HEK293 (cell line): ENCODE measurements at regions not wholly inside any gene's neighbourhood (a gene's known extent, or its start where the extent isn't known, plus 50 kb on each side); places are given as distances from the start of the nearest gene placed in this dataset.

Source experiments
- CTCF ChIA-PET: fragments of 350-600 bp; formaldehyde crosslinking; extraction: SDS; loops from one replicate; lab custom pipeline; 2021; ENCODE audit warnings: antibody characterized with exemption; lab: Yijun Ruan, JAX
- POLR2A ChIA-PET: fragments of 300-600 bp; formaldehyde crosslinking; extraction: SDS; loops from one replicate; lab custom pipeline; 2020; ENCODE audit warnings: antibody characterized with exemption, inconsistent platforms; lab: Yijun Ruan, JAX
- H3K27ac ChIP-seq: fragments of 200-500 bp; sonication (Bioruptor generic); 2 replicates; pipeline ENCODE4 v1.5.1; 2014; ENCODE audit warnings: low read depth, low read length, control low read depth, inconsistent platforms; ENCODE audit errors: extremely low read depth
- H3K36me3 ChIP-seq, 2 experiments: fragments of 200-500 bp in 1 of 2; sonication (Bioruptor generic) in 1 of 2; 1 replicate in 1 of 2; 2 replicates in 1 of 2; pipeline ENCODE4 v1.5.1; 2014 to 2017; ENCODE audit warnings: inconsistent platforms in 2 of 2, low read length in 2 of 2; ENCODE audit not compliant: control insufficient read depth in 2 of 2, insufficient read depth in 1 of 2
- H3K4me1 ChIP-seq: fragments of 200-500 bp; sonication (Bioruptor generic); 2 replicates; pipeline ENCODE4 v1.5.1; 2014; ENCODE audit warnings: mild to moderate bottlenecking, low read length, inconsistent platforms; ENCODE audit not compliant: control insufficient read depth, insufficient read depth
- H3K4me3 ChIP-seq: 2 replicates; pipeline ENCODE4 v1.5.1; 2011; ENCODE audit warnings: low read depth, mild to moderate bottlenecking, control low read depth, low read length, moderate library complexity
- H3K9me3 ChIP-seq: fragments of 200-500 bp; sonication (Bioruptor generic); 2 replicates; pipeline ENCODE4 v1.5.1; 2014; ENCODE audit warnings: low read depth, low read length, inconsistent platforms; ENCODE audit not compliant: control insufficient read depth, insufficient read depth
- KLF8 ChIP-seq: fragments of 450-650 bp; formaldehyde crosslinking; IDR thresholded peaks from 2 replicates; pipeline ENCODE4 v1.5.1; 2016; ENCODE audit warnings: missing biosample characterization, missing genetic modification characterization
- MZF1 ChIP-seq: fragments of 450-650 bp; formaldehyde crosslinking; IDR thresholded peaks from 2 replicates; pipeline ENCODE4 v1.5.1; 2017; ENCODE audit warnings: missing biosample characterization, missing genetic modification characterization, borderline replicate concordance
- ZIC2 ChIP-seq: fragments of 450-650 bp; formaldehyde crosslinking; IDR thresholded peaks from 2 replicates; pipeline ENCODE4 v1.5.1; 2016; ENCODE audit warnings: missing biosample characterization, missing genetic modification characterization
- ZNF140 ChIP-seq: fragments of 450-650 bp; formaldehyde crosslinking; IDR thresholded peaks from 2 replicates; pipeline ENCODE4 v1.5.1; 2016; ENCODE audit warnings: missing biosample characterization, missing genetic modification characterization
- ZNF16 ChIP-seq: fragments of 450-650 bp; formaldehyde crosslinking; IDR thresholded peaks from 2 replicates; pipeline ENCODE4 v1.5.1; 2016; ENCODE audit warnings: low read depth, missing biosample characterization, missing genetic modification characterization
- ZNF239 ChIP-seq: fragments of 450-650 bp; formaldehyde crosslinking; IDR thresholded peaks from 2 replicates; pipeline ENCODE4 v1.5.1; 2016; ENCODE audit warnings: missing biosample characterization, missing genetic modification characterization
- ZNF24 ChIP-seq: fragments of 450-650 bp; formaldehyde crosslinking; IDR thresholded peaks from 2 replicates; pipeline ENCODE4 v1.5.1; 2016; ENCODE audit warnings: missing biosample characterization, missing genetic modification characterization
- ZNF266 ChIP-seq: fragments of 450-650 bp; formaldehyde crosslinking; IDR thresholded peaks from 2 replicates; pipeline ENCODE4 v1.5.1; 2016; ENCODE audit warnings: missing biosample characterization, missing genetic modification characterization, low read depth
- ZNF501 ChIP-seq: fragments of 450-650 bp; formaldehyde crosslinking; IDR thresholded peaks from 2 replicates; pipeline ENCODE4 v1.5.1; 2016; ENCODE audit warnings: missing biosample characterization, missing genetic modification characterization
- ZNF610 ChIP-seq: fragments of 450-650 bp; formaldehyde crosslinking; IDR thresholded peaks from 2 replicates; pipeline ENCODE4 v1.5.1; 2016; ENCODE audit warnings: missing biosample characterization, missing genetic modification characterization, borderline replicate concordance
- TF ChIP-seq, protein P1 (sequence below): fragments of 450-650 bp; formaldehyde crosslinking; IDR thresholded peaks from 2 replicates; pipeline ENCODE4 v1.5.1; 2016; ENCODE audit warnings: missing biosample characterization, missing genetic modification characterization, borderline replicate concordance
- TF ChIP-seq, protein P2 (sequence below): fragments of 450-650 bp; formaldehyde crosslinking; IDR thresholded peaks from 2 replicates; pipeline ENCODE4 v1.5.1; 2017; ENCODE audit warnings: missing biosample characterization, missing genetic modification characterization
- TF ChIP-seq, protein P3 (sequence below): fragments of 450-650 bp; formaldehyde crosslinking; IDR thresholded peaks from 2 replicates; pipeline ENCODE4 v1.5.1; 2016; ENCODE audit warnings: missing biosample characterization, missing genetic modification characterization
- TF ChIP-seq, protein P4 (sequence below): fragments of 450-650 bp; formaldehyde crosslinking; IDR thresholded peaks from 2 replicates; pipeline ENCODE4 v1.5.1; 2016; ENCODE audit warnings: missing biosample characterization, missing genetic modification characterization
- TF ChIP-seq, protein P5 (sequence below): fragments of 450-650 bp; IDR thresholded peaks from 2 replicates; pipeline ENCODE4 v1.5.1; 2018; ENCODE audit warnings: missing biosample characterization, mild to moderate bottlenecking, missing genetic modification characterization

DNA sequence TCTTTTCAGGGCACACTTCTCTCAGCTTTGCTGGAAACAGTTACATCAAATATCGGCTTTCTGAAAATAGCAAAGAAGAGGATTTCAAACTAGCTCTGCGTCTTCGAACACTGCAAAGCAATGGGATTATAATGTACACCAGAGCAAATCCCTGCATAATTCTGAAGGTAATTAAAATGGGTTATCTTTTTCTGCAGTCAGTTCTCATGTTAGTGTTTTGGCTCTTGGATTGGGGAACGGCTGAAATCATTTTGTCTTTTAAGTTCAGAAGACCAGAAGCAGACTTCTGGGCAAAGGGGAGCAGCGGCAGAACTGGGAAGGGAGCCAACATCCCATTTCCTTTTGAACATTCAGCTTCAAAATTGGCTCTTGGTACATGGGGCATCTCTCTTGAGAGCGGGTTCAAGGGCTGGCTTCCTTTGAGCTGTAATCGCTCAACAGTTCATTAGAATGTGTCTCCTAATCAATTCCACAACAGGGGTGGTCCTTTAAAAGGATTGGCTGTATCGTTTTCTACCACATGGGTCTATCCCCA, 110.2 kb upstream of the MTNR1B start (continued):
- TF ChIP-seq ZNF24 (tag by site-specific recombination), result no peak
- TF ChIP-seq ZNF610, result no peak

DNA sequence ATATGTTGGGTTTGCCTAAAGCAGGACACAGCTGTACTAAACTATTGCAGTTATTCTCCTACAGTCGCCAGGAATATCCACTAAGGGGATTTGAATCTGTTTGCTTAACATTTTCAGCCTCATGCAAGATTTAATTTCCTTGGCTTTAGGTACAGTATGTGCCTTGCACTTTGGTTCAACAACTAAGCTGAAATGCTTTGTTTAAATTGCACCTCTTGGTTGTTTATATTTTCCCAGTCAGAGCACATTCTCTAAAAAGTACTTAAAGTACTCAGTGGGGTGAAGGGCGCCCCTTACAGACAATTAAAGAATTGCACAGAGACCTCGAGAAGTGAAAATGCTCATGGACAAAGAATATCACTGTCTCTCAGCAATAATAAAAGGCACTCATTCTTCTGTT, 107.8 kb upstream of the MTNR1B start:
- ChIA-PET CTCF (interaction anchor here (0.6 to 1.0 kb wide), 3 partner anchors 24 to 1589 kb away, joined by 3 to 4 read pairs (median 4); no protein-coding TSS in a partner anchor), POLR2A (no interaction called here)

DNA sequence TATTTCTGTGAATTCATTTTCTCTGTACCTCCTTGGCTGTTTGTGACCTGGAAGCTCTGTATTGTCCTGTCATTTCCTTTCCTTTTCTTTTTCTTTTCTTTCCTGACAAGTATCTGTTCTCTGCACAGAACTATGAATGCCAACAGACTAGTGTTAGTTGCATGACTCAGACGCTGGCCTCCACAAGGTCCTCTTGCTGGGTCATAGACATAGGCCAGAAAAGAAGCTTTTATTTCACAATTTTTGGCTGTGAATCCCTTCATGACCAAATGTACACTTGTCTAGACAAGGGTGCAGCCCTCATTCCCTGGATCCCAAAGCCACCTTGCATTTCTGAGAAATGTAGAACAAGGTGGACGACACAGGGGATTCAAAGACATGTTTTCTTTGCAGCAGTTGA, 104.1 kb upstream of the MTNR1B start:
- POLR2A ChIA-PET, result no interaction called here
- TF ChIP-seq ZNF239 (tag by site-specific recombination) (no peak), ZNF266 (tag by site-specific recombination) (no peak), ZNF501 (tag by site-specific recombination) (no peak), KLF8 (tag by site-specific recombination) (no peak)
- TF ChIP-seq, protein P1, sequence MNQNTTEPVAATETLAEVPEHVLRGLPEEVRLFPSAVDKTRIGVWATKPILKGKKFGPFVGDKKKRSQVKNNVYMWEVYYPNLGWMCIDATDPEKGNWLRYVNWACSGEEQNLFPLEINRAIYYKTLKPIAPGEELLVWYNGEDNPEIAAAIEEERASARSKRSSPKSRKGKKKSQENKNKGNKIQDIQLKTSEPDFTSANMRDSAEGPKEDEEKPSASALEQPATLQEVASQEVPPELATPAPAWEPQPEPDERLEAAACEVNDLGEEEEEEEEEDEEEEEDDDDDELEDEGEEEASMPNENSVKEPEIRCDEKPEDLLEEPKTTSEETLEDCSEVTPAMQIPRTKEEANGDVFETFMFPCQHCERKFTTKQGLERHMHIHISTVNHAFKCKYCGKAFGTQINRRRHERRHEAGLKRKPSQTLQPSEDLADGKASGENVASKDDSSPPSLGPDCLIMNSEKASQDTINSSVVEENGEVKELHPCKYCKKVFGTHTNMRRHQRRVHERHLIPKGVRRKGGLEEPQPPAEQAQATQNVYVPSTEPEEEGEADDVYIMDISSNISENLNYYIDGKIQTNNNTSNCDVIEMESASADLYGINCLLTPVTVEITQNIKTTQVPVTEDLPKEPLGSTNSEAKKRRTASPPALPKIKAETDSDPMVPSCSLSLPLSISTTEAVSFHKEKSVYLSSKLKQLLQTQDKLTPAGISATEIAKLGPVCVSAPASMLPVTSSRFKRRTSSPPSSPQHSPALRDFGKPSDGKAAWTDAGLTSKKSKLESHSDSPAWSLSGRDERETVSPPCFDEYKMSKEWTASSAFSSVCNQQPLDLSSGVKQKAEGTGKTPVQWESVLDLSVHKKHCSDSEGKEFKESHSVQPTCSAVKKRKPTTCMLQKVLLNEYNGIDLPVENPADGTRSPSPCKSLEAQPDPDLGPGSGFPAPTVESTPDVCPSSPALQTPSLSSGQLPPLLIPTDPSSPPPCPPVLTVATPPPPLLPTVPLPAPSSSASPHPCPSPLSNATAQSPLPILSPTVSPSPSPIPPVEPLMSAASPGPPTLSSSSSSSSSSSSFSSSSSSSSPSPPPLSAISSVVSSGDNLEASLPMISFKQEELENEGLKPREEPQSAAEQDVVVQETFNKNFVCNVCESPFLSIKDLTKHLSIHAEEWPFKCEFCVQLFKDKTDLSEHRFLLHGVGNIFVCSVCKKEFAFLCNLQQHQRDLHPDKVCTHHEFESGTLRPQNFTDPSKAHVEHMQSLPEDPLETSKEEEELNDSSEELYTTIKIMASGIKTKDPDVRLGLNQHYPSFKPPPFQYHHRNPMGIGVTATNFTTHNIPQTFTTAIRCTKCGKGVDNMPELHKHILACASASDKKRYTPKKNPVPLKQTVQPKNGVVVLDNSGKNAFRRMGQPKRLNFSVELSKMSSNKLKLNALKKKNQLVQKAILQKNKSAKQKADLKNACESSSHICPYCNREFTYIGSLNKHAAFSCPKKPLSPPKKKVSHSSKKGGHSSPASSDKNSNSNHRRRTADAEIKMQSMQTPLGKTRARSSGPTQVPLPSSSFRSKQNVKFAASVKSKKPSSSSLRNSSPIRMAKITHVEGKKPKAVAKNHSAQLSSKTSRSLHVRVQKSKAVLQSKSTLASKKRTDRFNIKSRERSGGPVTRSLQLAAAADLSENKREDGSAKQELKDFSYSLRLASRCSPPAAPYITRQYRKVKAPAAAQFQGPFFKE, result no peak
- peaks cover 14% of the 10 kb centered on the region for H3K4me1 ChIP-seq
- no peak overlapping the region; the same call in 1 of the 2 replicates for H3K27ac ChIP-seq
- CTCF ChIA-PET, result no interaction called here
- no peak overlapping the region for H3K4me3 ChIP-seq
- no peaks in the 10 kb centered on the region for H3K9me3 ChIP-seq
- no peaks in the 10 kb centered on the region for H3K36me3 ChIP-seq

More for the DNA sequence above, 107.8 kb upstream of the MTNR1B start:
- peaks cover 6% of the 10 kb centered on the region for H3K4me1 ChIP-seq
- no peaks in the 10 kb centered on the region for H3K36me3 ChIP-seq
- H3K9me3 ChIP-seq, result no peaks in the 10 kb centered on the region
- TF ChIP-seq ZNF16 (tag by site-specific recombination) (no peak), ZIC2 (tag by site-specific recombination) (no peak), ZNF140 (no peak), MZF1 (tag by site-specific recombination) (peak; percentile 55; the same call in 1 of the 2 replicates)
- TF ChIP-seq, protein P2, sequence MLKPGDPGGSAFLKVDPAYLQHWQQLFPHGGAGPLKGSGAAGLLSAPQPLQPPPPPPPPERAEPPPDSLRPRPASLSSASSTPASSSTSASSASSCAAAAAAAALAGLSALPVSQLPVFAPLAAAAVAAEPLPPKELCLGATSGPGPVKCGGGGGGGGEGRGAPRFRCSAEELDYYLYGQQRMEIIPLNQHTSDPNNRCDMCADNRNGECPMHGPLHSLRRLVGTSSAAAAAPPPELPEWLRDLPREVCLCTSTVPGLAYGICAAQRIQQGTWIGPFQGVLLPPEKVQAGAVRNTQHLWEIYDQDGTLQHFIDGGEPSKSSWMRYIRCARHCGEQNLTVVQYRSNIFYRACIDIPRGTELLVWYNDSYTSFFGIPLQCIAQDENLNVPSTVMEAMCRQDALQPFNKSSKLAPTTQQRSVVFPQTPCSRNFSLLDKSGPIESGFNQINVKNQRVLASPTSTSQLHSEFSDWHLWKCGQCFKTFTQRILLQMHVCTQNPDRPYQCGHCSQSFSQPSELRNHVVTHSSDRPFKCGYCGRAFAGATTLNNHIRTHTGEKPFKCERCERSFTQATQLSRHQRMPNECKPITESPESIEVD (tag by site-specific recombination), result 0 out of 2 replicates have a peak, but pooled peaks have one; percentile 52
- TF ChIP-seq, protein P3, sequence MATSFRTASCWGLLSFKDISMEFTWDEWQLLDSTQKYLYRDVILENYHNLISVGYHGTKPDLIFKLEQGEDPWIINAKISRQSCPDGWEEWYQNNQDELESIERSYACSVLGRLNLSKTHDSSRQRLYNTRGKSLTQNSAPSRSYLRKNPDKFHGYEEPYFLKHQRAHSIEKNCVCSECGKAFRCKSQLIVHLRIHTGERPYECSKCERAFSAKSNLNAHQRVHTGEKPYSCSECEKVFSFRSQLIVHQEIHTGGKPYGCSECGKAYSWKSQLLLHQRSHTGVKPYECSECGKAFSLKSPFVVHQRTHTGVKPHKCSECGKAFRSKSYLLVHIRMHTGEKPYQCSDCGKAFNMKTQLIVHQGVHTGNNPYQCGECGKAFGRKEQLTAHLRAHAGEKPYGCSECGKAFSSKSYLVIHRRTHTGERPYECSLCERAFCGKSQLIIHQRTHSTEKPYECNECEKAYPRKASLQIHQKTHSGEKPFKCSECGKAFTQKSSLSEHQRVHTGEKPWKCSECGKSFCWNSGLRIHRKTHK (tag by site-specific recombination), result no peak
- TF ChIP-seq, protein P4, sequence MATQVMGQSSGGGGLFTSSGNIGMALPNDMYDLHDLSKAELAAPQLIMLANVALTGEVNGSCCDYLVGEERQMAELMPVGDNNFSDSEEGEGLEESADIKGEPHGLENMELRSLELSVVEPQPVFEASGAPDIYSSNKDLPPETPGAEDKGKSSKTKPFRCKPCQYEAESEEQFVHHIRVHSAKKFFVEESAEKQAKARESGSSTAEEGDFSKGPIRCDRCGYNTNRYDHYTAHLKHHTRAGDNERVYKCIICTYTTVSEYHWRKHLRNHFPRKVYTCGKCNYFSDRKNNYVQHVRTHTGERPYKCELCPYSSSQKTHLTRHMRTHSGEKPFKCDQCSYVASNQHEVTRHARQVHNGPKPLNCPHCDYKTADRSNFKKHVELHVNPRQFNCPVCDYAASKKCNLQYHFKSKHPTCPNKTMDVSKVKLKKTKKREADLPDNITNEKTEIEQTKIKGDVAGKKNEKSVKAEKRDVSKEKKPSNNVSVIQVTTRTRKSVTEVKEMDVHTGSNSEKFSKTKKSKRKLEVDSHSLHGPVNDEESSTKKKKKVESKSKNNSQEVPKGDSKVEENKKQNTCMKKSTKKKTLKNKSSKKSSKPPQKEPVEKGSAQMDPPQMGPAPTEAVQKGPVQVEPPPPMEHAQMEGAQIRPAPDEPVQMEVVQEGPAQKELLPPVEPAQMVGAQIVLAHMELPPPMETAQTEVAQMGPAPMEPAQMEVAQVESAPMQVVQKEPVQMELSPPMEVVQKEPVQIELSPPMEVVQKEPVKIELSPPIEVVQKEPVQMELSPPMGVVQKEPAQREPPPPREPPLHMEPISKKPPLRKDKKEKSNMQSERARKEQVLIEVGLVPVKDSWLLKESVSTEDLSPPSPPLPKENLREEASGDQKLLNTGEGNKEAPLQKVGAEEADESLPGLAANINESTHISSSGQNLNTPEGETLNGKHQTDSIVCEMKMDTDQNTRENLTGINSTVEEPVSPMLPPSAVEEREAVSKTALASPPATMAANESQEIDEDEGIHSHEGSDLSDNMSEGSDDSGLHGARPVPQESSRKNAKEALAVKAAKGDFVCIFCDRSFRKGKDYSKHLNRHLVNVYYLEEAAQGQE (tag by site-specific recombination), result no peak
- TF ChIP-seq, protein P5, sequence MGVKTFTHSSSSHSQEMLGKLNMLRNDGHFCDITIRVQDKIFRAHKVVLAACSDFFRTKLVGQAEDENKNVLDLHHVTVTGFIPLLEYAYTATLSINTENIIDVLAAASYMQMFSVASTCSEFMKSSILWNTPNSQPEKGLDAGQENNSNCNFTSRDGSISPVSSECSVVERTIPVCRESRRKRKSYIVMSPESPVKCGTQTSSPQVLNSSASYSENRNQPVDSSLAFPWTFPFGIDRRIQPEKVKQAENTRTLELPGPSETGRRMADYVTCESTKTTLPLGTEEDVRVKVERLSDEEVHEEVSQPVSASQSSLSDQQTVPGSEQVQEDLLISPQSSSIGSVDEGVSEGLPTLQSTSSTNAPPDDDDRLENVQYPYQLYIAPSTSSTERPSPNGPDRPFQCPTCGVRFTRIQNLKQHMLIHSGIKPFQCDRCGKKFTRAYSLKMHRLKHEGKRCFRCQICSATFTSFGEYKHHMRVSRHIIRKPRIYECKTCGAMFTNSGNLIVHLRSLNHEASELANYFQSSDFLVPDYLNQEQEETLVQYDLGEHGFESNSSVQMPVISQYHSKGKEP (tag by site-specific recombination), result peak; percentile 72
- H3K27ac ChIP-seq, result no peak overlapping the region
- no peak overlapping the region for H3K4me3 ChIP-seq
